GM18867 (cell line): ENCODE measurements at regions not wholly inside any gene's neighbourhood (a gene's known extent, or its start where the extent isn't known, plus 50 kb on each side); places are given as distances from the start of the nearest gene placed in this dataset.
"Not testable (repeated sequence)": the region's sequence is repeated elsewhere in the genome, so short reads cannot be mapped to it uniquely, and the experiment has no call there.

Experiments used
- ATAC-seq: cut with Tn5 transposase; IDR thresholded peaks from one replicate; pipeline ENCODE4 v1.9.1; 2021; ENCODE audit warnings: mild to moderate bottlenecking, moderate library complexity; ENCODE audit not compliant: unreplicated experiment

- no peak for ATAC-seq
Measured at GRCh38 chr1:187996780-187997179, 1168.0 kb downstream of the PLA2G4A start.

- no peak for ATAC-seq
Measured at GRCh38 chr1:187999973-188000372, 1171.2 kb downstream of the PLA2G4A start.

- not testable (repeated sequence) for ATAC-seq
Measured at GRCh38 chr1:188003687-188004086, 1174.9 kb downstream of the PLA2G4A start.

GRCh38 chr1:188004849-188005248 is 1176.1 kb downstream of the PLA2G4A start:
- no peak for ATAC-seq

- ATAC-seq: no peak
Measured at GRCh38 chr1:188006354-188006753, 1177.6 kb downstream of the PLA2G4A start.

- not testable (repeated sequence) for ATAC-seq
Measured at GRCh38 chr1:188013222-188013849, 1184.6 kb downstream of the PLA2G4A start.

- ATAC-seq: peak; percentile 59
Measured at GRCh38 chr1:188017921-188018320, 1189.2 kb downstream of the PLA2G4A start.

- no peak for ATAC-seq
Measured at GRCh38 chr1:188022661-188023060, 1193.9 kb downstream of the PLA2G4A start.

GRCh38 chr1:188023206-188023605 is 1194.5 kb downstream of the PLA2G4A start:
- ATAC-seq: no peak

- ATAC-seq: peak; percentile 98
Measured at GRCh38 chr1:188027613-188028012, 1198.9 kb downstream of the PLA2G4A start.

- not testable (repeated sequence) for ATAC-seq
Measured at GRCh38 chr1:188037572-188037971, 1208.8 kb downstream of the PLA2G4A start.

GRCh38 chr1:188043536-188044245 is 1214.9 kb downstream of the PLA2G4A start:
- ATAC-seq: no peak

- no peak for ATAC-seq
Measured at GRCh38 chr1:188050250-188050649, 1221.5 kb downstream of the PLA2G4A start.

- no peak for ATAC-seq
Measured at GRCh38 chr1:188056011-188056410, 1227.3 kb downstream of the PLA2G4A start.

GRCh38 chr1:188058801-188059200 is 1230.1 kb downstream of the PLA2G4A start:
- ATAC-seq: no peak

GRCh38 chr1:188061881-188062280 is 1233.1 kb downstream of the PLA2G4A start:
- ATAC-seq: no peak

GRCh38 chr1:188062456-188062855 is 1233.7 kb downstream of the PLA2G4A start:
- ATAC-seq: no peak

GRCh38 chr1:188065917-188066316 is 1237.2 kb downstream of the PLA2G4A start:
- ATAC-seq: no peak

- no peak for ATAC-seq
Measured at GRCh38 chr1:188070848-188071247, 1242.1 kb downstream of the PLA2G4A start.

- ATAC-seq: no peak
Measured at GRCh38 chr1:188089015-188089414, 1260.3 kb downstream of the PLA2G4A start.

- no peak for ATAC-seq
Measured at GRCh38 chr1:188089461-188089860, 1260.7 kb downstream of the PLA2G4A start.

- no peak for ATAC-seq
Measured at GRCh38 chr1:188096521-188096920, 1267.8 kb downstream of the PLA2G4A start.
